Dendritic cell treated with granulocyte-macrophage colony-stimulating factor and Interleukin-4, amounts not matched to agents 40 ng/mL and 50 ng/mL, for 4 days (primary cell): ENCODE measurements at regions not wholly inside any gene's neighbourhood (a gene's known extent, or its start where the extent isn't known, plus 50 kb on each side); places are given as distances from the start of the nearest gene placed in this dataset.

ENCODE experiments used
- H3K27ac Mint-ChIP-seq: one replicate; pipeline ENCODE4 v1.8.0; 2022; ENCODE audit warnings: mild to moderate bottlenecking, mixed read lengths
- H3K27me3 Mint-ChIP-seq: one replicate; pipeline ENCODE4 v1.8.0; 2022; ENCODE audit warnings: mild to moderate bottlenecking, mixed read lengths
- H3K36me3 Mint-ChIP-seq: one replicate; pipeline ENCODE4 v1.8.0; 2022; ENCODE audit warnings: low read depth, mixed read lengths
- H3K4me1 Mint-ChIP-seq: one replicate; pipeline ENCODE4 v1.8.0; 2022; ENCODE audit warnings: low read depth, mixed read lengths
- H3K4me3 Mint-ChIP-seq: one replicate; pipeline ENCODE4 v1.8.0; 2022; ENCODE audit warnings: mild to moderate bottlenecking, moderate library complexity, mixed read lengths
- H3K9me3 Mint-ChIP-seq: one replicate; pipeline ENCODE4 v1.8.0; 2022; ENCODE audit warnings: mixed read lengths
- intact Hi-C: fragments of 100-400 bp; cut with micrococcal nuclease; formaldehyde crosslinking; loops from one replicate; pipeline ENCODE4 v1.15.0; 2022

DNA sequence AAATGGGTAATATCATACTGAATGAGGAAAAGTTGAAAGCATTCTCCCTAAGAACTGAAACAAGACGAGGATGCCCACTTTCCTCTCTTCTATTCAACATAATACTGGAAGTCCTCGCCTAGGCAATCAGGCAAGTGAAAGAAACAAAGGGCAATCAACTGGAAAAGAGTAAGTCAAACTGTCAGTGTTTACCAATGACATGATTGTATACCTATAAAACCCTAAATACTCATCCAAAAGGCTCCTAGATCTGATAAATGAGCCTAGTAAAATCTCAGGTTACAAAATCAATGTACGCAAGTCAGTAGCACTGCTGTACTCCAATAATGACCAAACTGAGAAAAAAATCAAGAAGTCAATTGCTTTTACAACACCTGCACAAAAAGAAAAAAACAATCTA, 575.8 kb upstream of the PRMT6 start:
- intact Hi-C loops: no loop called here
- Mint-ChIP-seq H3K4me3 (no peak overlapping the region), H3K27ac (no peak overlapping the region), H3K27me3 (no peaks in the 10 kb centered on the region), H3K36me3 (no peaks in the 10 kb centered on the region), H3K9me3 (peaks cover 42% of the 10 kb centered on the region), H3K4me1 (no peaks in the 10 kb centered on the region)

- H3K9me3 Mint-ChIP-seq: peaks cover 14% of the 10 kb centered on the region
- no peaks in the 10 kb centered on the region for H3K4me1 Mint-ChIP-seq
- H3K27me3 Mint-ChIP-seq: no peaks in the 10 kb centered on the region
- intact Hi-C loops: no loop called here
- no peak overlapping the region for H3K4me3 Mint-ChIP-seq
- H3K36me3 Mint-ChIP-seq: no peaks in the 10 kb centered on the region
- H3K27ac Mint-ChIP-seq: no peak overlapping the region
Observed at GRCh38 chr1:106492880-106493279, 563.6 kb upstream of the PRMT6 start.

- H3K27ac Mint-ChIP-seq: no peak overlapping the region
- no peaks in the 10 kb centered on the region for H3K4me1 Mint-ChIP-seq
- intact Hi-C loops: no loop called here
- H3K36me3 Mint-ChIP-seq: no peaks in the 10 kb centered on the region
- no peaks in the 10 kb centered on the region for H3K27me3 Mint-ChIP-seq
- H3K4me3 Mint-ChIP-seq: no peak overlapping the region
- H3K9me3 Mint-ChIP-seq: no peaks in the 10 kb centered on the region
Observed at GRCh38 chr1:106494646-106495045, 561.8 kb upstream of the PRMT6 start.

DNA sequence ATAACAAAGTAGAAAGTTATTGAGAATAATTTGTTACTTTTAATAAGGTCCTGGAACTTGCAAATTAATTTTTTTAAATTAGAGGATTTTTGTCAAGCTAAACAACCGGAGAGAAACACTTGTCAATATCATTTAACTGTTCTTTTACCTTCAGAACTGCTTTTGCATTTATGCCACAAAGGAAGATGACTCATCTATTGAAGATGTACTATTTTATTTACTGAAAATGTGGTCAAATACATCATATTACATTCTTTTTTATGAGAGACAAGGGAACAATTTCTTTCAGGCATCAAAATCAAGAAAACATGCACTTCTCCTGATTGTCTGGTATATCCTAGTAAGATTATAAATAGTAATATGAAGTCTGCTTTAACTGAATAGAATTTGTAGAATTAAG, 558.2 kb upstream of the PRMT6 start:
- intact Hi-C loops: no loop called here
- no peak overlapping the region for H3K27ac Mint-ChIP-seq
- no peaks in the 10 kb centered on the region for H3K9me3 Mint-ChIP-seq
- no peak overlapping the region for H3K4me3 Mint-ChIP-seq
- no peaks in the 10 kb centered on the region for H3K36me3 Mint-ChIP-seq
- no peaks in the 10 kb centered on the region for H3K4me1 Mint-ChIP-seq
- no peaks in the 10 kb centered on the region for H3K27me3 Mint-ChIP-seq

- Mint-ChIP-seq H3K27ac (no peak overlapping the region), H3K27me3 (no peaks in the 10 kb centered on the region), H3K9me3 (no peaks in the 10 kb centered on the region), H3K4me3 (no peak overlapping the region), H3K4me1 (no peaks in the 10 kb centered on the region), H3K36me3 (no peaks in the 10 kb centered on the region)
- intact Hi-C loops: no loop called here
Observed at GRCh38 chr1:106502659-106503058, 553.8 kb upstream of the PRMT6 start.

DNA sequence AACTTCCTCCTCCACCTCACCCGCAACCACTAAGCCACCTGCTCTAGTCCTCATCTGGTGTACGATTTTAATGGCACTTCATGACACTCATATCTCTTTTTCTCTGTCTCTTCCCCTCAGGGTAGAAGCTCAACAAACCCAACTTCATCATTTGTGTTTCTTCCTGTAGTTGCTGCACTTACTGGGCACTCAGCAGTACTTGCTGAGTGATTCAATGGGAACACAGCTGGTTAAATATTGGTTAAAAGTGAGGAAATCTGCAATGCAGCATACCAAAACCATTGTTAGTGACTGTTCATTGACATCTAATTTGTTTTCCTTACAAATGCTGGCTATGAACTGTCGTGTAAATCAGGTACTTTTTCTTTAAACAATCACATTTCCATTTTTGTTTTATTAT, 541.1 kb upstream of the PRMT6 start:
- no peaks in the 10 kb centered on the region for H3K36me3 Mint-ChIP-seq
- H3K9me3 Mint-ChIP-seq: peaks cover 9% of the 10 kb centered on the region
- H3K27ac Mint-ChIP-seq: no peak overlapping the region
- H3K4me1 Mint-ChIP-seq: no peaks in the 10 kb centered on the region
- H3K27me3 Mint-ChIP-seq: no peaks in the 10 kb centered on the region
- no peak overlapping the region for H3K4me3 Mint-ChIP-seq
- intact Hi-C loops: no loop called here

DNA sequence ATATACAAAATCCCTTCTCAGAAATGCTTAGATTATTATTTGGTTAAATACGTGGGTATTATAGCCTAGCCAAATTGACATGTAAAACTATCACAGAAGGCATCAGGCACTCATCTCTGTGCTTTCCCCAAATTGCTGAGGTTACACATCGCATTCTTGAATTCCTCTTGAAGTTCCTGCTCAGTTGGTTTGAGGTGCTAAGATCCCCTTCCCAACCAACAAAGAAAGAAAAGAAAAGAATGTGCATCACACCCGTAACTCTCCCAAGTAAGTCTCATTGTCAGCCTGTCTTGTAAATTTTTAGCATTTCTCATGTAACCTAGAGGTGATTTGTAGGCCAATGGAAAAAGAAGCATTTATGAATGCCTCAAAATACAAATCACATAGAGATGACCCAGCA, 539.2 kb upstream of the PRMT6 start:
- Mint-ChIP-seq H3K4me3 (no peak overlapping the region), H3K27ac (no peak overlapping the region), H3K4me1 (no peaks in the 10 kb centered on the region), H3K27me3 (no peaks in the 10 kb centered on the region), H3K36me3 (no peaks in the 10 kb centered on the region), H3K9me3 (no peaks in the 10 kb centered on the region)
- intact Hi-C loops: no loop called here

- Mint-ChIP-seq H3K4me3 (no peak overlapping the region), H3K9me3 (no peaks in the 10 kb centered on the region), H3K27ac (no peak overlapping the region), H3K4me1 (no peaks in the 10 kb centered on the region), H3K36me3 (no peaks in the 10 kb centered on the region), H3K27me3 (no peaks in the 10 kb centered on the region)
- intact Hi-C loops: no loop called here
Observed at GRCh38 chr1:106523497-106523896, 533.0 kb upstream of the PRMT6 start.

DNA sequence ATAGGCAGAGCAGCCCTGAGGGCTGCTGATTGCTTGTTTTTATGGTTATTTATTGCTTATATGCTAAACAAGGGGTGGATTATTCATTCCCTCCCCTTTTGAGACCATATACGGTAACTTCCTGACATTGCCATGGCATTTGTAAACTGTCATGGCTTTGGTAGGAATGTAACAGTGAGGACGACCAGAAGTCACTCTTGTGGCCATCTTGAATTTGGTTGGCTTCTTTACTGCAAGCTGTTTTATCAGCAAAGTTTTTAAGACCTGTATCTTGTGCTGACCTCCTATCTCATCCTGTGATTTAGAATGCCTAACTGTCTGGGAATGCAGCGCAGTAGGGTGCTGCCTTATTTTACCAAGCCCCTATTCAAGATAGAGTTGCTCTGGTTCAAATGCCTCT, 531.8 kb upstream of the PRMT6 start:
- Mint-ChIP-seq H3K4me3 (no peak overlapping the region), H3K27me3 (no peaks in the 10 kb centered on the region), H3K4me1 (no peaks in the 10 kb centered on the region), H3K27ac (no peak overlapping the region), H3K9me3 (no peaks in the 10 kb centered on the region), H3K36me3 (no peaks in the 10 kb centered on the region)
- intact Hi-C loops: no loop called here

- peaks cover 11% of the 10 kb centered on the region for H3K9me3 Mint-ChIP-seq
Observed at GRCh38 chr1:106526650-106527049, 529.8 kb upstream of the PRMT6 start.

GRCh38 chr1:106534612-106535011, 521.9 kb upstream of the PRMT6 start:
- intact Hi-C loops: no loop called here
- no peak overlapping the region for H3K4me3 Mint-ChIP-seq
- H3K36me3 Mint-ChIP-seq: no peaks in the 10 kb centered on the region
- H3K27ac Mint-ChIP-seq: no peak overlapping the region
- peaks cover 29% of the 10 kb centered on the region for H3K9me3 Mint-ChIP-seq
- no peaks in the 10 kb centered on the region for H3K27me3 Mint-ChIP-seq
- no peaks in the 10 kb centered on the region for H3K4me1 Mint-ChIP-seq

More at GRCh38 chr1:106526650-106527049, 529.8 kb upstream of the PRMT6 start:
- H3K36me3 Mint-ChIP-seq: no peaks in the 10 kb centered on the region
- H3K27me3 Mint-ChIP-seq: no peaks in the 10 kb centered on the region
- H3K4me3 Mint-ChIP-seq: no peak overlapping the region
- intact Hi-C loops: no loop called here
- H3K27ac Mint-ChIP-seq: no peak overlapping the region
- no peaks in the 10 kb centered on the region for H3K4me1 Mint-ChIP-seq

DNA sequence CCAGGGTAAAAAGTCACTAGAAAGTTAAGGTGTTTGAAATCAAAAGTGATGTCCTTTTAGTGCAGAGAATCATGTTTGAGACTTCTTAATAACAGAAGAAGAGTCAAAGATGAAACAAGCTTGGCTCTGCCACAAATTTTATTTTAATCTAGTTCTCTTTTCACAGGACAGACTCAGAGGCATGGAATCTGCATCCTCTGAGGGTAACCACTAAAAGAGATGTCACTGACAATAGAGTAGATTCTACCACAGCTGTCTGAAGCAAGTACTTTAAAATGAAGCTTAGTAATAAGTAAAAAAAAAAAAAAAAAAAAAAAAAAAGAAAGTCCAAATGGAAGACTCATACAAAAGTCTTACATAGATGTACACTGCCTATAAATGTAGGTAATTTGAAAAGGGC, 519.7 kb upstream of the PRMT6 start:
- no peaks in the 10 kb centered on the region for H3K36me3 Mint-ChIP-seq
- peaks cover 26% of the 10 kb centered on the region for H3K9me3 Mint-ChIP-seq
- intact Hi-C loops: no loop called here
- no peaks in the 10 kb centered on the region for H3K4me1 Mint-ChIP-seq
- H3K27ac Mint-ChIP-seq: no peak overlapping the region
- H3K4me3 Mint-ChIP-seq: no peak overlapping the region
- H3K27me3 Mint-ChIP-seq: no peaks in the 10 kb centered on the region

- peaks cover 18% of the 10 kb centered on the region for H3K9me3 Mint-ChIP-seq
- H3K27ac Mint-ChIP-seq: no peak overlapping the region
- H3K27me3 Mint-ChIP-seq: no peaks in the 10 kb centered on the region
- no peak overlapping the region for H3K4me3 Mint-ChIP-seq
- H3K36me3 Mint-ChIP-seq: no peaks in the 10 kb centered on the region
- H3K4me1 Mint-ChIP-seq: no peaks in the 10 kb centered on the region
- intact Hi-C loops: no loop called here
Observed at GRCh38 chr1:106548726-106549125, 507.7 kb upstream of the PRMT6 start.

GRCh38 chr1:106554294-106554693, 502.2 kb upstream of the PRMT6 start:
- H3K27me3 Mint-ChIP-seq: no peaks in the 10 kb centered on the region
- intact Hi-C loops: no loop called here
- no peaks in the 10 kb centered on the region for H3K4me1 Mint-ChIP-seq
- peaks cover 49% of the 10 kb centered on the region for H3K9me3 Mint-ChIP-seq
- no peak overlapping the region for H3K4me3 Mint-ChIP-seq
- no peak overlapping the region for H3K27ac Mint-ChIP-seq
- no peaks in the 10 kb centered on the region for H3K36me3 Mint-ChIP-seq

- Mint-ChIP-seq H3K4me1 (no peaks in the 10 kb centered on the region), H3K4me3 (no peak overlapping the region), H3K36me3 (no peaks in the 10 kb centered on the region), H3K27me3 (no peaks in the 10 kb centered on the region), H3K27ac (no peak overlapping the region), H3K9me3 (peaks cover 49% of the 10 kb centered on the region)
- intact Hi-C loops: no loop called here
Observed at GRCh38 chr1:106555571-106555970, 500.9 kb upstream of the PRMT6 start.

DNA sequence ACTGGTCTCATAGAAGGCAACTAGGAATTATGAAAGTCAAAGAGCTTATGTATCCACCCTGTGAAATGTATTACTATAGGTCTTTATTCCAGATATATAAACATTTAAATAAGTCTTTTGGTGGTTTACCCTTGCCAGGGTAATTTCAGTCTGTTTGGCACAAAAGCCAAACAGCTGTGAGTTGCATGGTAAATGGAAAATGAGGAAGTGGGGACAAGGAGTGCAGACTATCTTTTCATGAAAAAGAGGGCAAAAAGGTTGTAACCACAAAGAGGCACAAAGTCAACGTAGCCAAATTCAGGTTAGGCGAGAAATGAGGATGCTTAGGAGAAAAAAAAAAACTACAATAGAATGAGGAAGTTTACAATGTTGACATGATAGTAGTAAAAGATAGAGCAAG, 492.3 kb upstream of the PRMT6 start:
- H3K27me3 Mint-ChIP-seq: no peaks in the 10 kb centered on the region
- H3K4me3 Mint-ChIP-seq: no peak overlapping the region
- no peaks in the 10 kb centered on the region for H3K9me3 Mint-ChIP-seq
- intact Hi-C loops: no loop called here
- no peaks in the 10 kb centered on the region for H3K36me3 Mint-ChIP-seq
- H3K27ac Mint-ChIP-seq: no peak overlapping the region
- no peaks in the 10 kb centered on the region for H3K4me1 Mint-ChIP-seq
